A204.1 (cell line): ENCODE measurements at regions not wholly inside any gene's neighbourhood (a gene's known extent, or its start where the extent isn't known, plus 50 kb on each side); places are given as distances from the start of the nearest gene placed in this dataset.
"Not testable (repeated sequence)": the region's sequence is repeated elsewhere in the genome, so short reads cannot be mapped to it uniquely, and the experiment has no call there.

Experiments used
- FAIRE-seq: peaks from 2 replicates; lab custom pipeline; 2012; peaks lifted over from hg19 to GRCh38; lab: Jason Lieb, UNC

- FAIRE-seq, result not testable (repeated sequence)
Observed at GRCh38 chr11:3583476-3583875, 58.3 kb downstream of the ART5 start.

GRCh38 chr11:3581389-3581725, 60.4 kb downstream of the ART5 start:
- not testable (repeated sequence) for FAIRE-seq

GRCh38 chr11:3580487-3581388, 61.1 kb downstream of the ART5 start:
- not testable (repeated sequence) for FAIRE-seq

GRCh38 chr11:3579600-3580459, 62.0 kb downstream of the ART5 start:
- FAIRE-seq, result not testable (repeated sequence)

- FAIRE-seq, result not testable (repeated sequence)
Observed at GRCh38 chr11:3576066-3576604, 65.7 kb downstream of the ART5 start.

- not testable (repeated sequence) for FAIRE-seq
Observed at GRCh38 chr11:3572976-3573647, 68.7 kb downstream of the ART5 start.

GRCh38 chr11:3571752-3572151, 70.0 kb downstream of the ART5 start:
- not testable (repeated sequence) for FAIRE-seq

GRCh38 chr11:3565838-3566237, 76.0 kb downstream of the ART5 start:
- not testable (repeated sequence) for FAIRE-seq

GRCh38 chr11:3564383-3564782, 77.4 kb downstream of the ART5 start:
- not testable (repeated sequence) for FAIRE-seq

- FAIRE-seq, result not testable (repeated sequence)
Observed at GRCh38 chr11:3554621-3555020, 87.2 kb downstream of the ART5 start.

GRCh38 chr11:3544990-3545389, 96.8 kb downstream of the ART5 start:
- not testable (repeated sequence) for FAIRE-seq

GRCh38 chr11:3538220-3538619, 103.6 kb downstream of the ART5 start:
- not testable (repeated sequence) for FAIRE-seq

GRCh38 chr11:3537254-3537653, 104.5 kb downstream of the ART5 start:
- not testable (repeated sequence) for FAIRE-seq

- not testable (repeated sequence) for FAIRE-seq
Observed at GRCh38 chr11:3532958-3533357, 108.8 kb downstream of the ART5 start.

GRCh38 chr11:3531280-3531679, 110.5 kb downstream of the ART5 start:
- not testable (repeated sequence) for FAIRE-seq

- not testable (repeated sequence) for FAIRE-seq
Observed at GRCh38 chr11:3523567-3523966, 118.2 kb downstream of the ART5 start.

- FAIRE-seq, result not testable (repeated sequence)
Observed at GRCh38 chr11:3520905-3521304, 120.9 kb downstream of the ART5 start.

- FAIRE-seq, result not testable (repeated sequence)
Observed at GRCh38 chr11:3519841-3520240, 122.0 kb downstream of the ART5 start.

GRCh38 chr11:3516934-3517567, 124.7 kb downstream of the ART5 start:
- FAIRE-seq, result not testable (repeated sequence)

- FAIRE-seq, result not testable (repeated sequence)
Observed at GRCh38 chr11:3516345-3516933, 125.4 kb downstream of the ART5 start.
